Psoas muscle (tissue), 7 donors: ENCODE measurements at regions not wholly inside any gene's neighbourhood (a gene's known extent, or its start where the extent isn't known, plus 50 kb on each side); places are given as distances from the start of the nearest gene placed in this dataset.

Experiments
- ATAC-seq, 4 donors: fragments of 200-7000 bp; cut with Tn5 transposase; one replicate each; pipeline ENCODE4 v1.9.1; 2020; ENCODE audit warnings: moderate library complexity in 3 of 4, mild to moderate bottlenecking in 2 of 4
- DNase-seq, 2 donors: peaks; one replicate each; pipeline ENCODE4 v3.0.0-alpha.2; 2020
- H3K27ac ChIP-seq: fragments of 200-600 bp; one replicate; pipeline ENCODE4 v1.8.0; 2022
- H3K27me3 ChIP-seq, 3 donors: fragments of 200-600 bp in 1 of 3; one replicate each; pipeline versions ENCODE4 v1.6.1 to v1.8.0; 2013 to 2022; ENCODE audit warnings: low read length in 2 of 3, mild to moderate bottlenecking in 2 of 3, moderate library complexity in 1 of 3; ENCODE audit not compliant: insufficient read depth in 3 of 3
- H3K36me3 ChIP-seq, 2 donors: fragments of 200-600 bp in 1 of 2; one replicate each; pipeline versions ENCODE4 v1.6.1 to v1.8.0; 2013 to 2022; ENCODE audit warnings: low read depth in 1 of 2, mild to moderate bottlenecking in 1 of 2, moderate library complexity in 1 of 2; ENCODE audit not compliant: insufficient read depth in 1 of 2
- H3K4me1 ChIP-seq: fragments of 200-600 bp; one replicate; pipeline ENCODE4 v1.8.0; 2022
- H3K4me3 ChIP-seq: fragments of 200-600 bp; one replicate; pipeline ENCODE4 v1.8.0; 2022; ENCODE audit warnings: mild to moderate bottlenecking
- H3K9me3 ChIP-seq: fragments of 200-600 bp; one replicate; pipeline ENCODE4 v1.8.0; 2022
- CTCF ChIP-seq: fragments of 200-600 bp; IDR thresholded peaks from one replicate; pipeline ENCODE4 v1.8.0; 2022; ENCODE audit warnings: antibody characterized with exemption
- WGBS, 3 donors: extraction: QIAGEN DNeasy Blood & Tissue Kit; methylation state at CpG; one replicate each; pipeline versions ENCODE4 v1.1.6 to v1.1.7; 2013; 5-methylcytosine and 5-hydroxymethylcytosine counted together
- intact Hi-C, 2 donors: fragments of 100-400 bp; cut with DNase I; formaldehyde crosslinking; loops; one replicate each; pipeline versions ENCODE4 v1.11.0 to v1.14.2; 2022
- donor health status: healthy with polysubstance abuse.
- donor health status: DM: no; HTN: no; CAD: no; lungs with moderate emphysema.
- donor health status: Bipolar disorder and iron deficiency.
- donor health status: healthy.
- donor health status: DM: yes; HTN: yes; CAD: no.
- donor health status: DM: no; HTN: no; CAD: no.
- donor health status: DM: yes; HTN: yes; CAD: no.

GRCh38 chr12:93247313-93247991, 130.3 kb upstream of the NUDT4 start:
- no peak for TF ChIP-seq CTCF
- H3K27me3 ChIP-seq, result no peaks in the 10 kb centered on the region
- no peak overlapping the region for H3K27ac ChIP-seq
- H3K9me3 ChIP-seq, result no peaks in the 10 kb centered on the region
- intact Hi-C loops, result no loop called here
- H3K4me3 ChIP-seq, result no peak overlapping the region
- peaks cover 16% of the 10 kb centered on the region for H3K4me1 ChIP-seq
- ATAC-seq (no peak), DNase-seq (no peak)
- WGBS, 3 donors, result 50 to 69% (median 51%) methylated on average over 6 of the region's 6 CpGs
- no peaks in the 10 kb centered on the region for H3K36me3 ChIP-seq

GRCh38 chr12:93252221-93252620, 125.5 kb upstream of the NUDT4 start:
- no peak for ATAC-seq
- TF ChIP-seq CTCF, result no peak
- DNase-seq, result no peak
- no peaks in the 10 kb centered on the region for H3K4me1 ChIP-seq
- no peak overlapping the region for H3K4me3 ChIP-seq
- intact Hi-C loops, result no loop called here
- H3K27ac ChIP-seq, result no peak overlapping the region
- H3K36me3 ChIP-seq, result no peaks in the 10 kb centered on the region
- H3K9me3 ChIP-seq, result peaks cover 8% of the 10 kb centered on the region
- H3K27me3 ChIP-seq, result no peaks in the 10 kb centered on the region

- DNase-seq, result no peak
- Histone ChIP-seq H3K36me3 (no peaks in the 10 kb centered on the region), H3K9me3 (peaks cover 8% of the 10 kb centered on the region), H3K27ac (no peak overlapping the region), H3K4me1 (no peaks in the 10 kb centered on the region), H3K4me3 (no peak overlapping the region), H3K27me3 (no peaks in the 10 kb centered on the region)
- ATAC-seq, result no peak
- intact Hi-C loops, result no loop called here
- no peak for TF ChIP-seq CTCF
Observed at GRCh38 chr12:93254911-93255310, 122.8 kb upstream of the NUDT4 start.

GRCh38 chr12:93256256-93256969, 121.3 kb upstream of the NUDT4 start:
- no peaks in the 10 kb centered on the region for H3K27me3 ChIP-seq
- DNase-seq, result no peak
- H3K4me3 ChIP-seq, result no peak overlapping the region
- no peaks in the 10 kb centered on the region for H3K4me1 ChIP-seq
- H3K9me3 ChIP-seq, result peaks cover 8% of the 10 kb centered on the region
- no peak for ATAC-seq
- H3K36me3 ChIP-seq, result no peaks in the 10 kb centered on the region
- no peak overlapping the region for H3K27ac ChIP-seq
- intact Hi-C loops, result no loop called here
- WGBS, 3 donors, result 76 to 80% (median 79%) methylated on average over 2 of the region's 2 CpGs
- TF ChIP-seq CTCF, result no peak
